ENCODE measurements at regions not wholly inside any gene's neighbourhood (a gene's known extent, or its start where the extent isn't known, plus 50 kb on each side); places are given as distances from the start of the nearest gene placed in this dataset.
"Not testable (repeated sequence)": the region's sequence is repeated elsewhere in the genome, so short reads cannot be mapped to it uniquely, and the experiment has no call there.

DNA sequence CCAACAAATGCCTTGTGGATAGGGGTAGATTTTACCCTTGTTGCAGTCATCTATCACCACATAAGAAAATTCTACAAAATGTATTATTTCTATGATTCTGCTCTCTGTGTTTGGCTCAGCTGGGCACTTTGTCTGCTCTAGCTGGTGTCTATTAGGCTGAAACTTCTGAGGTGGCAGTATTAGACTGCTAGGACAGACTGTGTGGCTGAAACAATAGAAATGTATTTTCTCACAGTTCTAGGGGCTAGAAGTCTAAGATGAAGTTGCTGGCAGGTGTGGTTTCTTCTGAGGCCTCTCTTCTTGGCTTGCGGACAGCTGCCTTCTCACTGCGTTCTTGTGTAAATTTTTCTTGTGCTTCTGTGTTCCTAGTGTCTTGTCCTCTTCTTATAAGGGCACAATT is 1139.6 kb upstream of the LRRTM3 start:
- in situ Hi-C loops (cut with MboI; ENCODE audit: low sequenced_read_pairs), result no loop called here

DNA sequence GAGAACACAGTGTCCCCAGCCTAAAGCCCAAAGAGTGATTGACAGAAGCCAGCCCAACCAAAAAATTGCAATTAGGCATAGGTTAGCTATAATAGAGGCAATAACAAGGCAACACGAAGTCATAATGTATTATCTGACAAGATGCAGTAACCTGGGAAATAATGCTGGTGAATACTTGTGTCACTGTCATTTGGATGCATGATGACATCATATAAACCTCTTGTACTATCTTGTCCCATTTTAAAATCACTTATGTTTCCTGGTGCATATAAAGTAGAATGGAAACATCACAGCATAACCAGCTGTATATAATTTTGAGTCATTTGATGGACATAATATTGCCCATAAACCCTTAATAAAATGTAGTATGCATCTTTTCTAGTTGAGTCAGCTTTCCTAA is 1138.3 kb upstream of the LRRTM3 start:
- in situ Hi-C loops (cut with MboI; ENCODE audit: low sequenced_read_pairs), result no loop called here

DNA sequence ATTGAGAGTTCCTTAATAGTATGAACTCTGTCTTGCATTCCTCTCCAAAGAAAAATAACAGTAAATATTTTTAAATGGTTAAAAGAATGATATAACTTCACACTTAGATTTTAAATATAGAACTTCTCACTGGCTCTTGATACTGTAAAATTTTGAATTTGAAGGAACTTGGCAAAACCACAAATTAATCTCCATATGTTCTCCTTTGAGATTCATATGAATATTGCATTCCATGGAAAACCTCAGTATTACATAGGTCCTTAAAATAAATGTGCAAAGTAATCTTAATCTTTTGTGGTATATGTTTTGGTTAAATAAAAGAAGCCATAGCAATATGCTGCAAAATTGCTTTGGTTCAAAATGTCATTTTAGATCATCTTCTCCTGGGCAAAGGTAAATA is 1137.6 kb upstream of the LRRTM3 start:
- in situ Hi-C loops (cut with MboI; ENCODE audit: low sequenced_read_pairs), result no loop called here

DNA sequence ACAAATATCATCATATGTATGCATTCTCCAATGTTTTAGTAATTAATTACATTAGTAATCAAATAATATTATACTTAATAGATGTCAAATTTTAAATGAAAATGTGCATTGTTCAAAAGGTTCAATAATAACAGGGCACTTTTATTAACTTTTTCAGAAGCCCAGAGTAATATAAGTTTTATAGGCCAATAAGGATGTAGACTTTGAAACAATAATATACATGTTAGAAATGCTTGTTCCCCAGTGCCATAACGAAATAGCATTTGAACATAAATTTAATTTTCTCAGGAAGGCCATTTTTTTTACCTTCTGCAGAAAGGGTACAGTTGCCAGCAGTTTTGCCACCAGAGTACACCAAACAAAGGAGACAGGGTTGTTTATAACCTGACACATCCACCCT is 1133.9 kb upstream of the LRRTM3 start:
- in situ Hi-C loops (cut with MboI; ENCODE audit: low sequenced_read_pairs), result no loop called here

DNA sequence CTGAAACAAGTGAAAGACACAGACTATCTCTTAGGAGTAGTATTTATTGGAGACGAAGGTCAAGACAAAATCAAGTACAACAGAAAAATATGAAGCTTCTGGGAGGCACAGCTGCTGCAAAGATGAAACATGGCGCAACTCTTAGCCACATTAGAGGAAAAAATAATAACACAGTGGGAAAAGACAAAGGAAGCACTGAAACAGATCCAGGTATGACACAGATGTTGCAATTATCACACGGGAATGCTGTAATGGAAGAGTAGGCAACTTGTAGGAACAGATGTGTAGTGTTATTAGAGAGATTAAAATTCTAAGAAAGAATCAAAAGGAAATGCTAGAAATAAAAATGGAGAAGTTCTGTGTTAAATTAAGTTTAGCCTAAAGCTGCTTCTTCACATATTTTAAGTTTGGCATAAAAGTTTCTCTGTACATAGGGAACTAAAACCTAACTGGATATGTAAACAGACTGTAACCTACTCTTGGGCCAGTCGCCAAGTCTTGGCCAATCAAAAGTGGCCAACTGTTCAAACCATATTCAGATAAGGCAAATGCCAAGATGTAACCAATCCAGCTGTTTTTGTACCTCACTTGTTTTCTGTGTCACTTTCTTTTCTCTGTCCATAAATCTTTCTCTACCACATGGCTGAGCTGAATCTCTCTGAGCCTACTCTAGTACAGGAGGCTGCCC is 1132.0 kb upstream of the LRRTM3 start:
- in situ Hi-C loops (cut with MboI; ENCODE audit: low sequenced_read_pairs), result no loop called here

DNA sequence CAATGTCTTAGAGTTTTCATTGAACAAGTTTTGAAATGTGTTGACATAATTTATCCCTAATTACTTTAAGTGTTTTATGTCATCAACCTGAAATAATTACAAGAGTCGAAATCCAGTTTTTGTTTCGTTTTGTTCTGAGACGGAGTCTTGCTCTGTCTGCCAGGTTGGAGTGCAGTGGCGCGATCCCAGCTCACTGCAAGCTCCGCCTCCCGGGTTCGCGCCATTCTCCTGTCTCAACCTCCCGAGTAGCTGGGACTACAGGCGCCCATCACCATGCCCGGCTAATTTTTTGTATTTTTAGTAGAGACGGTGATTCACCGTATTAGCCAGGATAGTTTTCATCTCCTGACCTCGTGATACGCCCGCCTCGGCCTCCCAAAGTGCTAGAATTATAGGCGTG is 1131.0 kb upstream of the LRRTM3 start:
- in situ Hi-C loops (cut with MboI; ENCODE audit: low sequenced_read_pairs), result not testable (repeated sequence)

DNA sequence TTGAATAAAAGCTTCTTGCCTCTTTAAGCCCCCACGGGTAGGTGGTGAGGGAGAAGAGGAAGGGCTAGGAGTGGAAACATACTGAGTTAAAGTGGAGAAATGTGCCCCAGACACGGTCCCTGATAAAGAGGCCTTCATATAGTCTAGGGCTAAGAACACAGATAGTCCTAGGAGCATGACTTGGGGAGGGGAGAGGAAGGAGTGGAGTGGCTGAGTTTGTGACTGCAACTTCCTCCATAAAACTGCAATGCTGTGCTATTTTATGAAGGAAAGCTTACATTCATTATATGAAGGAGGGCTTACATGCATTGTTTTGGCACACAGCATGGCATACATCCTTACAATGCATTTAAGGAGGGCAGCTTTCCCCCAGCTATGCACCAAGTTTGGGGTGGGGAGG is 1129.4 kb upstream of the LRRTM3 start:
- in situ Hi-C loops (cut with MboI; ENCODE audit: low sequenced_read_pairs), result no loop called here

DNA sequence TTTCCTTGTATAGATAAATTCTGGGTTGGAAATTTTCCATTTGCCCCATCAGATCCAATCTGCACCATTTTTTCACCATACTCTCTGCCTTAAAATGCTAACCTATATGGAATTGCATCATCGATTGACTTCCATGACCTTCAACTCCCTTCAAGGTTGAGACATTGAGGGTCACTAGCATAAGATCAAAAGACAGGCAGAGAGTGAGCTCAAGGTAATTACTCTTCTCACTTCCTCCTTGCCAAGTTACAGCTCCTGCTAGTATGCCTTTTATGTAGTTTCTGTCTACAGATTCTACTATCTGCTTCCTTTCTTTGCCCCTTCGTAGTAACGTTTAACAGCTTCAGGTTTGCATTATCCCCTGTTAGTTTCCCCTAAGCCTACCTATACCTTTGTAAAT is 1127.7 kb upstream of the LRRTM3 start:
- in situ Hi-C loops (cut with MboI; ENCODE audit: low sequenced_read_pairs), result no loop called here

DNA sequence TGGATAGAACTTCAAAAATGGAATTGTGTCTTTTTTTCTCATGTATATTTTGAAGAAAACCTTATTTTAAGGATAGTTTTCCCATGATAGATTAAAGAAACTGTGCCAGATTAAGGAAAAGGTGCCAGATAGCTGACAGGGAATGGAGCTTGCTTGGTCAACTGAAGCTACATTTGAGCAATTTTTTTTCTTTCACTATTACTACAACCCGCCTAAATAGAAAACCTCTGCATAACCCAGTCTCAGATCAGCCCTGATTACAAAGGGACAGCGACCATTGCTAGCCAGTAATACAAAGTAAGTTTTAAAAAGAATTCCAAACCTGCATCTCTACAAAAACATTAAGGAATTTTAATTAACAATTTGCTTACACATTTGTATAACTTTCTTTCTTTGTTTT is 1123.4 kb upstream of the LRRTM3 start:
- in situ Hi-C loops (cut with MboI; ENCODE audit: low sequenced_read_pairs), result no loop called here

DNA sequence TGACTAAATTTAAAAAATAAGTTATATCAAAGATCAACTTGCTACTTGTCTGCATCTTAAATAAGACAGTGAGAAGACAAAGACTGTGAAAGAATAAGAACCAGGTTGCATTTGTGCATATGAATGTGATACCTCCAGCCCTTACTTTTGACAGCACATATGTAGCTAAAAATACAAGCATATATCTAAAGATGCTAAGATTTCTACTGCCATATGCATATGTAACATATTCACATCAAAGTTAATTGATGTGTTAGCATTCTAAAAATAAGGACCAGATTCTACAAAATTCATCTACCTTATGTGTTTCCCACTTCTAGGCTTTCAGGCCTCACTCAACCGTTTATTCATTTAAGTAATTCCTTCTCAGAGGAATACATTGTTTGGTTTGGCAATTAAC is 1120.3 kb upstream of the LRRTM3 start:
- in situ Hi-C loops (cut with MboI; ENCODE audit: low sequenced_read_pairs), result no loop called here

DNA sequence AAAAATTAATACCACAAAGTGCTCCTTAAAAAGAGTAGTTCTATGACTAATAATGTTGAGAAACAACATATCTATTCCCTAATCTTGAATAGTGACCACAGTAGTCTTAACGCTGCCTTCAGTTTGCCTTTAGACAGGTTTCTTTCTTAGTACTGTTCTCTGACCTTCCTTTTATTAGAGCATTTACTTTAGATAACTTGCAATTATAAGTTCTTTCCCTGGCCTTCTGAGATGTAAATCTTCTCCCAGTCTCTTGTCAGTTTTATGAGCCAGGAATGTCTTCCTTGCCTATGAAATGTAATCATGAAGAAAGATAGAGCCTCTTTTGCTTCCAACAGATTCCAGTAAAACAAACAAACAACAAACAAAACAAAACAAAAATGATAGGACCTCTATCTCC is 1119.8 kb upstream of the LRRTM3 start:
- in situ Hi-C loops (cut with MboI; ENCODE audit: low sequenced_read_pairs), result no loop called here

DNA sequence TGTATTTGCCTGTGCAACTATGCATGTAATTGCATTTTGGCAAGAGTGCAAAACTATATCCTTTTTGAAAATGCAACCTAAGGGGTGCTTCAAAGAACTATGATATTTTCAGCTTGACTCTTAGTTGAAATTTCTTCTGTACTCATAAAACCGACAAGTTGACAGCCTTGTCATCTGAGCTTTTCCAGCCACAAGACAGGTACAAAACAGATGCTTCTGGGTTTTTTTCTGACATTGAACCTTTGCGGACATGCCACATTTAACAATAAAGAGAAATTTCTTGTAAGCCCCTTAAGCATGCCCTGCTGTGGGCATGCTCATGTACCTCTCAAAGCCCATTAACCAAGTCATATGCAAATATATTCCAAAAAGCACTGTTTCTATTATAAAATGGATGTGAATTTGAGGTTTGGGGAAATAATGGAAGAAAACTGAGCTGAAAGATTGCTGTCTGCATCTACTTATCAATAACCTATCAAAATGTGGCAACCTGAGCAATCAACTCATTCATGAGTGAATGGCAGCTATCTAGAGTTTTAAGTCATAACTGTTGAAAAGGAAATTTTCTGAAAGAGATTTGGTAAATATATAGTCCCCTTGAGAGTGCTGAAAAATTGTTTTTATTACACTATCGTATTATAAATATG is 1117.0 kb upstream of the LRRTM3 start:
- in situ Hi-C loops (cut with MboI; ENCODE audit: low sequenced_read_pairs), result no loop called here

DNA sequence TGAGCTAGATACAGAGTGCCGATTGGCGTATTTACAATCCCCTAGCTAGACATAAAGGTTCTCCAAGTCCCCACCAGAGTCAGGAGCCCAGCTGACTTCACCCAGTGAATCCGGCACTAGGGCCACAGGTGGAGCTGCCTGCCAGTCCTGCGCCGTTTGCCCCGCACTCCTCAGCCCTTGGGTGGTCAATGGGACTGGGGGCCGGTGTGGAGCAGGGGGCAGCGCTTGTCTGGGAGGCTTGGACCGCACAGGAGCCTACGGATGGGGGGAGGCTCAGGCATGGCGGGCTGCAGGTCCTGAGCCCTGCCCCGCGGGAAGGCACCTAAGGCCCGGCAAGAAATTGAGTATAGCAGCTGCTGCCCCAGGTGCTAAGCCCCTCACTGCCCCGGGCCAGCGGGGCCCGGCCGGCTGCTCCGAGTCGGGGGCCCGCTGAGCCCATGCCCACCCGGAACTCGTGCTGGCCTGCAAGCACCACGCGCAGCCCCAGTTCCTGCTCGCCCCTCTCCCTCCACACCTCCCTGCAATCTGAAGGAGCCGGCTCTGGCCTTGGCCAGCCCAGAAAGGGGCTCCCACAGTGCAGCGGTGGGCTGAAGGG is 1113.8 kb upstream of the LRRTM3 start:
- in situ Hi-C loops (cut with MboI; ENCODE audit: low sequenced_read_pairs), result no loop called here

DNA sequence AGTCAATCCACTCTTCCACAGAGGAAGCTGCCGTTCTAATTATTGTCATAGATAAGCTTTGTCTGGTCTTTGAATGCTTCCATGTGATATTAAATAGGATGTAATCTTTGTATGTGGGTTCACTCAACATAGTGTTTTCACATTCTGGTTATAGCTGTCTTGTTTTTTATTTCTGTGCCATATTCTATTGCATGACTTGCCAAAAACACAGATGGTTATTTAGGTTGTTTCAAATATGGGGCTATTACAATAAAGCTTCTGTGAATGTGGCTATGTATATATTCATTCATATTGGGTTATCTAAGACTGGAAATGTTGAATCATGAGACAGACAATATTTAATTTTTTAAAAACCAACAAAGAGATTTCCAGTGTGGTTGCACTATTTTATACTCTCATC is 1109.3 kb upstream of the LRRTM3 start:
- in situ Hi-C loops (cut with MboI; ENCODE audit: low sequenced_read_pairs), result no loop called here

DNA sequence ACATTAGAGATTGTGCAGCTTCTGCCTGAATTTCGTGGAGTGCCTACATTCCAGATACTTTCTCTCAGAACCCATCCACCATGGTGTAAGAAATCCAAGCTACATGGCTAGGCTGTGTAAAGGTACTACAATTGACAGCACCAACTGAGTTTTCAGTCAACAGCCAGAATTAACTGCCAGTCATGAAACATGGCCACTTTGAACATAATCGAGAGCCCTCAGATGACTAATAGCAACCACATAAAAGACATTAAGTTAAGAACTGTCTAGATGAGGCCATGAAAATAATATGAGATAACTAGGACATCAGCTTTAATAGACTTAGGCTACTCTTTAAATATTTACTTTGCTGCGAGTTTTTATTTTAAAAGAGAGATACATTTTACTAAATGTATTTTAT is 1106.8 kb upstream of the LRRTM3 start:
- in situ Hi-C loops (cut with MboI; ENCODE audit: low sequenced_read_pairs), result no loop called here

DNA sequence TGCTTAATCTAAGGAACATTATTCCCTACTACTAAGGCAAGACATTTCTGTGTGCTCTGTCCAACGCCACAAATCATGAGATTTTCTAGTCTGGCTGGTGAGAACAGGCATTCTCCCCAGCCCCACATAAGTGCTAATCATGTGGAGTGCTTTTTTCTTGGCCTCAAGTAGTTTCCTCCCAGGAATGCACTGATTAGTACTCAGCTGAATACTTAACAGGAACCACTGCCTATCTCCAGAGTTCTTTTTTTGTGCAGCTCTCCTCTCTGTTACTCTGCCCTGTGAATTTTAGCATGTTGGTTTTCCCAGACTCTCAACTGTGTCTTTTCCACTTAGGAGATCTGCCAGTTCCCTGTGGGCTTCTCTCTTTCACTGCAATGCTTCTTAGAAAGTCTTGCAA is 1098.5 kb upstream of the LRRTM3 start:
- in situ Hi-C loops (cut with MboI; ENCODE audit: low sequenced_read_pairs), result no loop called here

DNA sequence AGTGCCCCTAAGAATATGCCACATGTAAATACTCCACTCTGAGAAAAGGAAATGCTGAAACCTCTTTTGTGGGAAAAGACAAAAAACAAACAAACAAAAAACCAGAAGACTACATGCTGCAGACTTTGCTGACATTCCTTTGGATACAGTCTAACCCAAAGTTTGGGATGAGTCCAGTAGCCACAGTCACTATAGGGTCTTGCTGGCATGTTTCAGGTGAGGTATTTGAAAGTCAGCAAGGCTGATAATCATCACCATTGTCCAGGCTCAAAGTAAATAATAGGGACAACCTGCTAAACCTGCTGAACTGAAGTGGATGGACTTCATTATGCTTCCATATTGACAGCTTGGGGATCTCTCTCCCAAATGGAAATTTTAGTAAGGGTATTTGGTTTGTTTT is 1087.0 kb upstream of the LRRTM3 start:
- in situ Hi-C loops (cut with MboI; ENCODE audit: low sequenced_read_pairs), result no loop called here

DNA sequence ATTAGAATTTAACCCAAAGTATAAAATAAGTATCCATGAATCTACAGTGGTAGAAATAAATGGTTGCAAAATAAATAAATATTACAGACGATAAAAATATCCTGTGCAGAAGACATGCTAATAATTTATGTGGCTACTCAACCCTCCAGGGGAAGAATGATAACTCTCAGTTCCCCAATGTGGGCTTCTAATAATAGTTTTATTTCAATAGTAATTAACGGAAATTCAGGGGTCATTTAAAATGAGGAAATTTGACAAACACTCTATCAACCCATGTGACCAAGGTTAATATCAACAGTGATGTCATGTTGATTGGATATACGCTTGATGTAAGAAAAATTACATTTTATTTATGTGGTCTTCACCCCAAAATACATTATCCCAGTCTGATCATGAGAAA is 1082.6 kb upstream of the LRRTM3 start:
- in situ Hi-C loops (cut with MboI; ENCODE audit: low sequenced_read_pairs), result no loop called here

DNA sequence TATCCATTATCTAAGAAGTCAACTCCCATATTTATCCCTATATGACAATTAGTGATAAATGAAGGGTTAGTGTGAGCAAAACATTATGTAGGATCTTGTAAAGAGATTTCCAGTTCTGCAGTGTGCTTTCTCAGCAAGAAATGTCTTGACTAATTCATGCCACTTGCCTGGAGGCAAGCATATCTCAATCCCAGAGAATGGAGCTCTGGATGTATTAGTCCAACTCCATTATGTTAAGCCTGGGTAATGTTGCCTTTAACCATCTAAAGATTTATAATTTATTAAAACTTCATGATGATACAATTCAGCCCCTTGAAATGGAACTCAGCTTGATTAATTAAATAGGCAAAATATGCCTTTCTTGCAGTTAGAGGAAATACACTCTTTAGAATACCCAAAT is 1079.9 kb upstream of the LRRTM3 start:
- in situ Hi-C loops (cut with MboI; ENCODE audit: low sequenced_read_pairs), result no loop called here

DNA sequence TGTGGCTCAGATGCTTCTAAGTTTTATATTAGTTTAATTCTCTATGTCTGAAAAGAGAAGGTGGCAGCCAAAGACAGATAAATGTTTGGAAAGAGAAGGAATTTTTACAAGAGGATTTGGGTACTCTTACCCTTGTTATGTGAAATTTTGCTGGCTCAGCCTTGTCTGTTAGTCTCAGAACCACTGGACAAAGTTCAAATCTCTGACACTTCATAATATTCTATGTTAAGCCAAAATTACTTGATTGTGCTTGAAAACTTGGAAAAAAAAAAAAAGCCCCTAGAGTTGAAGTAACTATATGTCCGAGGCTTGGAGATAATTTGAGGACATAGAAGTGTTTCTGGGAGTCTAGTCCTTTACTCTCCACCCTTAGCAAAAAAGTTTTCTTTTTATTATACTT is 1079.3 kb upstream of the LRRTM3 start:
- in situ Hi-C loops (cut with MboI; ENCODE audit: low sequenced_read_pairs), result no loop called here

DNA sequence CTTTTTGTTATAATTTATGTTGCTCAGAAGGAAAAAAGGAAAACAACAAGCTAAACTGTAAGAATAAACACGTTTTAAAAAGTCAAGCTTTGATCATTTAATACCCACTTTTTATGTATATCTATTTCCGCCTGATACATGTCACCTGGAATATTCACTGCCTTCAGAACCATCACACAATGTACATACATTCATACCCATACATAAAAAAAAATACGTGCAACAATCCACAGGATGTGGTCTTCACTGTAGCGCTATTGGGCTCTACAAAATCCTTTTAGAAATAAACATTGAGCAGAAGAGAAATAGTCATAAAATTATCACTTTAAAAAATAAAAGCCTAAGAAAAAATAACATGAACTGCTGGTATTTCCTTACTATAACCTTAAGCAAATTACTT is 1078.9 kb upstream of the LRRTM3 start:
- in situ Hi-C loops (cut with MboI; ENCODE audit: low sequenced_read_pairs), result no loop called here

DNA sequence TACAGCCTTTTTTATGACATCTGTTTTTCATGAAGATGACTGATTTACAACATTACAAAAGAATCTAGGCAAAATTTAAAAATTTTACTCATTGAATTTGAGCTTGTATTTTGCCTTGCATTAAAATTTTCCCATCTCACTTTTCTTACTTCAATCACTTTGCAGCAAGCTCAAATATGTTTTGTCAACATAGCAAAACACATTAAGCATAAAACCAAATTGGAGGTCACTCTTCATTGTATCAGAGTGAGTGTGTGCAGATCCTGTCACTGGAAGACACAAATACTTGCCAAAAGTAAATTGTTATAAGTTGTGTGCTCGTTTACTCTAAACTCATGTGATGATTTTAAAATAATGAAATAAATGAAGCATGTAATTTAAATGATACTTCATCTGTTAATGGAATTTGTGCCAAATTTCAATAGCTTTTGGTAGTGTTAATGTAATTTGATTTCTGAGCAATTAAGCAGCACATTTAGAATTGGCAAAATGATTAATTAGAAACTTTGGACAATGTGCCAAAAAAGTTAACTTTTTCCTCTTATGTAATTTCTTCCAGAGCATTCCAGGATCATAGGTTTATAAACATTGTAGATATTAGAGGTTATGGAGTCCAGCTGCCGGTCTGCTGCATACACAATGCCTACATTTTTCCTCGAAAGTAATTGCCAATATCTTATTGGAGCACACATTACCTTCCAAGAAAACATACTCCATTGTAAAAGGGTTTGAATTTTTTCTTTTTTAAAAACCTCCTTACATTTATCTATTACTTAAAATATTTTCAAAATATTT is 1078.2 kb upstream of the LRRTM3 start:
- in situ Hi-C loops (cut with MboI; ENCODE audit: low sequenced_read_pairs), result no loop called here
